SJCRH30 (cell line): ENCODE measurements at regions not wholly inside any gene's neighbourhood (a gene's known extent, or its start where the extent isn't known, plus 50 kb on each side); places are given as distances from the start of the nearest gene placed in this dataset.
A peak's percentile ranks its signal among the peaks of the same experiment; 100 is the strongest.

ENCODE experiments used
- DNase-seq, 2 experiments: peaks; one replicate each; pipeline ENCODE4 v3.0.0-alpha.2; 2015 to 2020
- H3K27ac ChIP-seq: fragments of 250-450 bp; sonication (Bioruptor Pico); 2 replicates; pipeline ENCODE4 v1.5.1; 2020; ENCODE audit warnings: mild to moderate bottlenecking, moderate library complexity
- H3K27me3 ChIP-seq: fragments of 250-450 bp; sonication (Bioruptor Pico); 2 replicates; pipeline ENCODE4 v1.5.1; 2020; ENCODE audit warnings: mild to moderate bottlenecking, moderate library complexity
- H3K36me3 ChIP-seq: fragments of 250-450 bp; sonication (Bioruptor Pico); 2 replicates; pipeline ENCODE4 v1.5.1; 2020; ENCODE audit warnings: mild to moderate bottlenecking, moderate library complexity
- H3K4me1 ChIP-seq: fragments of 250-450 bp; sonication (Bioruptor Pico); 2 replicates; pipeline ENCODE4 v1.5.1; 2020; ENCODE audit warnings: mild to moderate bottlenecking, moderate library complexity
- H3K4me3 ChIP-seq: fragments of 250-450 bp; sonication (Bioruptor Pico); 2 replicates; pipeline ENCODE4 v1.5.1; 2020; ENCODE audit warnings: mild to moderate bottlenecking, moderate library complexity
- H3K9me3 ChIP-seq: fragments of 250-450 bp; sonication (Bioruptor Pico); replicated peaks from 2 replicates; pipeline ENCODE4 v1.5.1; 2020; ENCODE audit warnings: mild to moderate bottlenecking, moderate library complexity

DNA sequence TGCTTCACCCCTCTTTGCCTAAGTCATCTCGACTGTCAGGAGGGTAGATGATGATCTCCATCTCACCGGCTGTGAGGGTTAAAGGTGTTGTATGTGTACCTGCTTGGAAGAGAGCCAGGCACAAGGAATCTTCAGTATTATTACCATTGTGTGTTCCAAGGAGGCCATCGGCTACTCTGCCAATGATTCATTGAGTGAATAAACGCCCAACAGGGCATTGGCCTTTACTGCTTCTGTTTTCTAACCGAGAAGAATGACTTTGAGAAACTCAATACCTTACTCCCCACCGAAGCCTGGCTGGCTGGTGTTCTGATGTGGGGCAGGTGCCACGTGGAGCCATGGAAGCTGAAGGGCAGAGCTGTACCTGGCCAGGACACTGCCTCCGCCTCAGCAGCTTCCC is 228.8 kb downstream of the SNX18 start:
- H3K27ac ChIP-seq, result no peak overlapping the region

DNA sequence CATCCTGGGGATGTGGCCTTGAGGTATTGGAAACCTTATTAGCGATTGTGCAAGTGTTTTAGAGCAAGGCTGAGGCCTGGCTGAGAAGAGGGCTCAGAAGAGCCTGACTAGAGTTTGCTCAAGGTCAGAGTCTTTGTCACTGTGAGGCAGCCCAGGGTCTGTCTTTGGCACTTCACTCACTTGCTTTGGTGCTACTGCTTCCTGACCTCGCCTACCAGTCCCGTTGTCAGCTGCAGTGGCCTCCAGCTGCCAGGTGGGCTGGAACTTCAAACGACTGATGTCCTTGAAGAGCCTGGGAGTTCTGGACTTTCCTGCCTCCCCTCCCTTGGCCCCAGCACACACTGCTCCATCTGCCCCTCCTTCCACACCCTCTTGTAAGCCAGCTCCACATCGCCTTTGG is 228.0 kb downstream of the SNX18 start:
- Histone ChIP-seq H3K9me3 (no peaks in the 10 kb centered on the region), H3K27me3 (no peaks in the 10 kb centered on the region), H3K4me1 (no peaks in the 10 kb centered on the region; the same call in 1 of the 2 replicates), H3K4me3 (no peak overlapping the region), H3K27ac (no peak overlapping the region), H3K36me3 (no peaks in the 10 kb centered on the region)
- no peak for DNase-seq

More for the DNA sequence above, 228.8 kb downstream of the SNX18 start:
- H3K4me1 ChIP-seq, result no peaks in the 10 kb centered on the region; the same call in 1 of the 2 replicates
- no peak overlapping the region for H3K4me3 ChIP-seq
- H3K9me3 ChIP-seq, result no peaks in the 10 kb centered on the region
- no peak for DNase-seq
- H3K36me3 ChIP-seq, result no peaks in the 10 kb centered on the region
- no peaks in the 10 kb centered on the region for H3K27me3 ChIP-seq

GRCh38 chr5:54743997-54744788 is 226.6 kb downstream of the SNX18 start:
- peak; percentile 27 to 37 for DNase-seq
- Histone ChIP-seq H3K4me3 (no peak overlapping the region), H3K27me3 (no peaks in the 10 kb centered on the region)

DNA sequence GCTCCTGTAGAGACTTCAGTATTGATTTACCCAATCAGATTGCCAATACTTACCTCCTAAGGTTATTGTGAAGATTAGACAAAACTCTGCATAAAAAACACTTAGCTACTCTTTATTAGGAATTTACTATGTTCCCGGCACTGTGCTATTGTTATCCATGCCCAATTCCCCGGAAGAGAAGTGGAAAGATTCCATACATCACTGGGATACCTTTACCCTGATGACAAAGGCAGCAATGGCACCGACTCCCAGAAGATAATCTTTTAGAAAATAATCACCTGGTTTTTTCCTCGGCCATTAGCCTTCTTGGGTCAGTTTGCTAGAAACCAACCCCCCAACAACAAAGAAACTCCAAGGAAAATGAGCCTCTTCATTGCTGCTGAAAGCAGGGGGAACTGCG is 226.0 kb downstream of the SNX18 start:
- no peaks in the 10 kb centered on the region for H3K9me3 ChIP-seq
- H3K27ac ChIP-seq, result no peak overlapping the region
- H3K27me3 ChIP-seq, result no peaks in the 10 kb centered on the region
- no peaks in the 10 kb centered on the region for H3K36me3 ChIP-seq
- DNase-seq, result no peak
- no peak overlapping the region for H3K4me3 ChIP-seq
- H3K4me1 ChIP-seq, result no peaks in the 10 kb centered on the region; the same call in 1 of the 2 replicates

More at GRCh38 chr5:54743997-54744788, 226.6 kb downstream of the SNX18 start:
- Histone ChIP-seq H3K27ac (no peak overlapping the region; the same call in 1 of the 2 replicates), H3K4me1 (no peaks in the 10 kb centered on the region; the same call in 1 of the 2 replicates), H3K36me3 (no peaks in the 10 kb centered on the region), H3K9me3 (no peaks in the 10 kb centered on the region)

GRCh38 chr5:54742417-54742891 is 224.9 kb downstream of the SNX18 start:
- no peaks in the 10 kb centered on the region for H3K27me3 ChIP-seq
- no peak overlapping the region for H3K4me3 ChIP-seq
- DNase-seq, result no peak
- H3K27ac ChIP-seq, result no peak overlapping the region
- no peaks in the 10 kb centered on the region; the same call in 1 of the 2 replicates for H3K4me1 ChIP-seq
- no peaks in the 10 kb centered on the region for H3K36me3 ChIP-seq
- H3K9me3 ChIP-seq, result no peaks in the 10 kb centered on the region

DNA sequence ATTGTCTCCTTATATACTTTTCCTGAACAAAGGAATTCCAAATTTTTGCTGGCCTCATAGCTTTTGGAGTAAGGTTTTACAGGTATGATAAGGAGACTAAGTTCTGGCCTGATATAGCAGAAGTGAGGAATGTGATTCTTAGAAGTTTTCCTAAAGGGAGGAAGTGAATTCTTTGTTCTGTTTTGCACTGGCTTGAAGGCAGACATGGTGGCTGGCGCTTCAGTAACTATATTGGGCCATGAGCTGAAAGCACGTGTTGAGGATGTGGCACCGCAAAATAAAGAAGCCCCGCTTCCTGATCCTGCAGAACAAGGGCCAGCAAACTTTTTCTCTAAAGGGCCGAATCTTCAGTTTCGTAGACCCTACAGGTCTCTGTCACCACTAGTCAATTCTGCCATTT is 224.2 kb downstream of the SNX18 start:
- no peak overlapping the region for H3K4me3 ChIP-seq
- H3K36me3 ChIP-seq, result no peaks in the 10 kb centered on the region
- H3K27ac ChIP-seq, result no peak overlapping the region
- no peaks in the 10 kb centered on the region for H3K27me3 ChIP-seq
- no peaks in the 10 kb centered on the region for H3K9me3 ChIP-seq
- H3K4me1 ChIP-seq, result no peaks in the 10 kb centered on the region; the same call in 1 of the 2 replicates
- DNase-seq, result no peak

DNA sequence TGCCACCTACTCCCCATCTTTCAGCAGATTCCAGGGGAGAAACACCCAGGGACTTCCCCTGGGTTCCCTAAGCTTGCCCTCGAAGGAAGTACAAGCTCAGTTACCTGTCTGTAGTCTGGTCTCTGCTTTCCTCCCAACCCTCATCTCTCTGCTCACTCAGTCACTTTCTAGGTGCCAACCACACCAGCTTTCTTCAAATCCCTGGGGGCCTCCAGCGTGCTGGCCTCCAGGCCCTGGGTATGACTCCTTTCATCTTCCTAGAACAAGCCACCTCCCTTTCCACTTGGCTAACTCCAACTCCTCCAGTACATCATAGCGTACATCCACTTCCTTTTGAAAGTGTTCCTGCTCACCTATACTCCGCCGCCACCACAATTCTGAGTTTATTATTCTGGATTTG is 222.6 kb downstream of the SNX18 start:
- no peak overlapping the region for H3K4me3 ChIP-seq
- DNase-seq, result no peak
- H3K9me3 ChIP-seq, result no peaks in the 10 kb centered on the region
- no peaks in the 10 kb centered on the region for H3K27me3 ChIP-seq
- H3K27ac ChIP-seq, result no peak overlapping the region
- H3K36me3 ChIP-seq, result no peaks in the 10 kb centered on the region
- no peaks in the 10 kb centered on the region; the same call in 1 of the 2 replicates for H3K4me1 ChIP-seq

GRCh38 chr5:54739371-54739770 is 221.8 kb downstream of the SNX18 start:
- Histone ChIP-seq H3K9me3 (no peaks in the 10 kb centered on the region), H3K4me3 (no peak overlapping the region), H3K27ac (no peak overlapping the region), H3K27me3 (no peaks in the 10 kb centered on the region), H3K36me3 (no peaks in the 10 kb centered on the region), H3K4me1 (no peaks in the 10 kb centered on the region; the same call in 1 of the 2 replicates)
- DNase-seq, result no peak

GRCh38 chr5:54738973-54739367 is 221.4 kb downstream of the SNX18 start:
- H3K27me3 ChIP-seq, result no peaks in the 10 kb centered on the region
- no peak for DNase-seq
- no peaks in the 10 kb centered on the region; the same call in 1 of the 2 replicates for H3K4me1 ChIP-seq
- H3K9me3 ChIP-seq, result no peaks in the 10 kb centered on the region
- H3K4me3 ChIP-seq, result no peak overlapping the region
- H3K27ac ChIP-seq, result no peak overlapping the region
- H3K36me3 ChIP-seq, result no peaks in the 10 kb centered on the region

DNA sequence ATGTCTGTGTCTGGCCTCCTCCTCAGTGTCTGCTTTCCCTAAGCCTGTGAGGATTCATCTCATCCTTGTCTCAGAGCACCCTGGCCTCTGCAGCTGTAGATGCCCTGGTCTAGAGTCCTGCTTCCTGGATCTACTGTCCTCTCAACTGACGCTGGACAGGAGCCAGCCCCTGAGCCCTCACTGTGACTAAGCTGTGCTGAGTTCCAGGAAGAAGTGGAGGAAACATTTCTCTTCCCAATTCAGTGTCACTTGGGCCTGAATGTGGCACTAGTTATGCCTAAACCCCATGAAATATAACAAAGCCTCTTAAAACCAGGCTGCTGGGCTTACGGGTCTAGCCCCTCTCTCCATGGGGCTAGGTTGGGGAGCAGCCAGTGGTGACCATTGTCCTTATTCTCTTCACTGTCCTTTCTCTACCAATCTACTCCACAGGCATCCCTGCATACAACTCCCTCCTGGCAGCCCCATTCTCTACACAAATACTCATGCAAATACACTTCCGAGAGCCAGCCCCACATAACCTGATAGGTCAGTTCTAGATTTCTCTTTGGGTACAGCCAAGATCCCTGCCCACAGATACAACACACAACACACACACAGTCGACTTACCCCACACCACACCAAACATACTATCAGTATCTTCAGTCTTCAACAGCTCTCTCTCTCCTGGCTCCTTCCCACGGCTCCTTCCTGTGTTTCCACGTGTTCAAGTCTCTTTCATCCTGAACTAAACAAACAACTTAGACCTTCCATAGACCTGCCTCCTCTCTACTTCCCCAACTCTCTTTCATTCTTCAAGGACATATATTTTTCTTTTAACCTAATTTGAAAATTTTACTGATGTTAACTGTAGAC is 220.8 kb downstream of the SNX18 start:
- H3K27ac ChIP-seq, result no peak overlapping the region
- no peaks in the 10 kb centered on the region for H3K27me3 ChIP-seq
- H3K4me3 ChIP-seq, result no peak overlapping the region
- DNase-seq, result peak; percentile 15 to 30
- no peaks in the 10 kb centered on the region for H3K36me3 ChIP-seq
- no peaks in the 10 kb centered on the region for H3K9me3 ChIP-seq
- H3K4me1 ChIP-seq, result no peaks in the 10 kb centered on the region

DNA sequence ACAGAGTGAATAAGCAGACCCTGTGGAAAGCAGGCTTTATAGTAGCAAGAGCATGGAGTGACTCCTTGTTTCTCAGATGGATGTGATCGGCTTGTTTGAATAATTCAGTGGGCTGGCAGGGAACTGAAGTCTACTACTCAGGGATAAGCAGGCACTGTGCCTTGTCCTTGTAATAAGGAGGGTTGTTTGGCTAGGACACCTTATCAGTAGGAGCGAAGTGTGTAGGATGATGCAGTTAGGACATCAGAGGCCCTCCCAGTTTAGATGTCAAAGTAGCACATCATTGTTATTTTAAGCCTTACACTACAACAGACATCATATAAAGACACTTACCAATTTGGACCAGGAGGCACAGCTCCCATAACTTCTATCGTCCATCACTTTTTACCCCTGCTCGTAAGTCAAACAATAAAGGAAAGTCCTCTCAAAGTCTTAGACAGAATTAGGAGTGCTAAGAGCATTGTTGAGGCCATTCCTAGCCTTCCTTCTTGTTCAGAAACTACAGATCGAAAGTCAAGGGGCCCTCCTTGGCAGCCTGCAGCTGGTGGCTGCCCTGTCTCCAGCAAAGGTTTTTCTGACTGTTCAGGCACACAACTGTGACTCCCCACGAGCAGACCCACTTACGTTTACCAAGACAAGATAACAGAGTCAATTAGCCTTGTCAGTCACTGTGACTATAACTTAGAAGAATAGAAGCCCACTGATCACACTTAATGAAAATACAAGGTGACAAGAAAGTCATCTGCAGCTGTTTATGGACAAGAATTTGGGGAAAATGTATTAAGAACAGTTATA is 218.6 kb downstream of the SNX18 start:
- H3K4me3 ChIP-seq, result no peak overlapping the region
- H3K27me3 ChIP-seq, result no peaks in the 10 kb centered on the region
- no peak overlapping the region for H3K27ac ChIP-seq
- no peaks in the 10 kb centered on the region for H3K4me1 ChIP-seq
- DNase-seq, result no peak
- H3K9me3 ChIP-seq, result no peaks in the 10 kb centered on the region
- H3K36me3 ChIP-seq, result no peaks in the 10 kb centered on the region

- H3K27ac ChIP-seq, result no peak overlapping the region
- no peaks in the 10 kb centered on the region for H3K27me3 ChIP-seq
- H3K36me3 ChIP-seq, result no peaks in the 10 kb centered on the region
- no peaks in the 10 kb centered on the region for H3K9me3 ChIP-seq
- no peak overlapping the region for H3K4me3 ChIP-seq
- no peak for DNase-seq
- H3K4me1 ChIP-seq, result no peaks in the 10 kb centered on the region
Measured at GRCh38 chr5:54733101-54733500, 215.5 kb downstream of the SNX18 start.

GRCh38 chr5:54732108-54732507 is 214.5 kb downstream of the SNX18 start:
- Histone ChIP-seq H3K27me3 (no peaks in the 10 kb centered on the region), H3K27ac (no peak overlapping the region), H3K36me3 (no peaks in the 10 kb centered on the region), H3K4me1 (no peaks in the 10 kb centered on the region), H3K9me3 (no peaks in the 10 kb centered on the region), H3K4me3 (no peak overlapping the region)
- DNase-seq, result no peak

DNA sequence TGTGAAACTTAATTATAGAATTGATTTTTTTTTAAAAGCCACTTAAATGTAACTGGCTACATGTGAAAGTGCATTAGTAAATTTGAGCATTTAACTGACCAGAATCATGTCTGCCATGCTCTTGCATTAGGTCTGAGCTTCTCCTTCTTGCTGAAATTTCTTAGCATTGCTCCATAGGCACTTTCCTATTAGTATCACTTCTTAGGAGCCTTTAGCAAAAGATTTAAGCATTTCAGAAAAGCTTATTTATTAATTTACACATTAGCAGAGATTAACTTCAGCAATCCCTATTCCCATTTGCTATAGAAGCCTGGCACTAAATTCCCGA is 211.0 kb downstream of the SNX18 start:
- no peaks in the 10 kb centered on the region for H3K36me3 ChIP-seq
- DNase-seq, result no peak
- peaks cover 7% of the 10 kb centered on the region; the same call in 1 of the 2 replicates for H3K27me3 ChIP-seq
- H3K27ac ChIP-seq, result no peak overlapping the region
- no peak overlapping the region for H3K4me3 ChIP-seq
- no peaks in the 10 kb centered on the region for H3K9me3 ChIP-seq
- H3K4me1 ChIP-seq, result no peaks in the 10 kb centered on the region
